ENCODE measurements at regions not wholly inside any gene's neighbourhood (a gene's known extent, or its start where the extent isn't known, plus 50 kb on each side); places are given as distances from the start of the nearest gene placed in this dataset.

GRCh38 chr2:12971581-12972365 is 255.0 kb downstream of the TRIB2 start:
- Histone ChIP-seq H3K4me1 (no peaks in the 10 kb centered on the region), H3K27ac (no peak overlapping the region), H3K27me3 (no peaks in the 10 kb centered on the region), H3K9me3 (no peaks in the 10 kb centered on the region), H3K36me3 (no peaks in the 10 kb centered on the region), H3K4me3 (no peak overlapping the region)
- in situ Hi-C loops (cut with MboI; ENCODE audit: low pct_ligation_motif_present in 1 of 4, low pct_unique_long_range_greater_than_20kb in 1 of 4, low sequenced_read_pairs in 3 of 4), result no loop called here
- TF ChIP-seq POLR2AphosphoS5 (IDR thresholded peaks at IDR 0.05) (no peak), EP300 (IDR thresholded peaks at IDR 0.05; ENCODE audit: low read depth) (no peak), CTCF (IDR thresholded peaks at IDR 0.05) (no peak)
- intact Hi-C loops (cut with DNase I; ENCODE audit: low total_unique reads), result no loop called here
- 69 to 75% methylated on average over 4 of the region's 4 CpGs for WGBS, 2 donors (ENCODE audit: low coverage in 1 of 2)
- no peak for DNase-seq

GRCh38 chr2:12978066-12978835 is 261.5 kb downstream of the TRIB2 start:
- TF ChIP-seq POLR2A (IDR thresholded peaks at IDR 0.05), result no peak
- TF ChIP-seq CTCF (IDR thresholded peaks at IDR 0.05), result no peak
- TF ChIP-seq EP300 (IDR thresholded peaks at IDR 0.05; ENCODE audit: low read depth), result no peak
- TF ChIP-seq POLR2AphosphoS5 (IDR thresholded peaks at IDR 0.05), result no peak
- 40 to 47% methylated on average over 4 of the region's 4 CpGs for WGBS, 2 donors (ENCODE audit: low coverage in 1 of 2)
- no peak overlapping the region for H3K4me3 ChIP-seq
- DNase-seq, result no peak
- in situ Hi-C loops (cut with MboI; ENCODE audit: low pct_ligation_motif_present in 1 of 4, low pct_unique_long_range_greater_than_20kb in 1 of 4, low sequenced_read_pairs in 3 of 4), result no loop called here
- no peak overlapping the region for H3K27ac ChIP-seq
- no peaks in the 10 kb centered on the region for H3K36me3 ChIP-seq
- H3K9me3 ChIP-seq, result no peaks in the 10 kb centered on the region
- no peaks in the 10 kb centered on the region for H3K4me1 ChIP-seq
- no peaks in the 10 kb centered on the region for H3K27me3 ChIP-seq
- intact Hi-C loops (cut with DNase I; ENCODE audit: low total_unique reads), result no loop called here

- H3K27ac ChIP-seq, result no peak overlapping the region
- intact Hi-C loops (cut with DNase I; ENCODE audit: low total_unique reads), result no loop called here
- no peaks in the 10 kb centered on the region for H3K9me3 ChIP-seq
- no peak overlapping the region for H3K4me3 ChIP-seq
- H3K36me3 ChIP-seq, result no peaks in the 10 kb centered on the region
- 33 to 73% methylated on average over 1 to 3 of the region's 3 CpGs for WGBS, 2 donors (ENCODE audit: low coverage in 1 of 2)
- no peaks in the 10 kb centered on the region for H3K27me3 ChIP-seq
- no peak for DNase-seq
- TF ChIP-seq EP300 (IDR thresholded peaks at IDR 0.05; ENCODE audit: low read depth), result no peak
- no peak for TF ChIP-seq POLR2A (IDR thresholded peaks at IDR 0.05)
- no peak for TF ChIP-seq POLR2AphosphoS5 (IDR thresholded peaks at IDR 0.05)
- TF ChIP-seq CTCF (IDR thresholded peaks at IDR 0.05), result no peak
- in situ Hi-C loops (cut with MboI; ENCODE audit: low pct_ligation_motif_present in 1 of 4, low pct_unique_long_range_greater_than_20kb in 1 of 4, low sequenced_read_pairs in 3 of 4), result no loop called here
- no peaks in the 10 kb centered on the region for H3K4me1 ChIP-seq
Measured at GRCh38 chr2:12979066-12979465, 262.3 kb downstream of the TRIB2 start.

GRCh38 chr2:12980817-12981216 is 264.1 kb downstream of the TRIB2 start:
- intact Hi-C loops (cut with DNase I; ENCODE audit: low total_unique reads), result no loop called here
- TF ChIP-seq POLR2AphosphoS5 (IDR thresholded peaks at IDR 0.05) (no peak), CTCF (IDR thresholded peaks at IDR 0.05) (no peak), EP300 (IDR thresholded peaks at IDR 0.05; ENCODE audit: low read depth) (no peak), POLR2A (IDR thresholded peaks at IDR 0.05) (no peak)
- 52 to 74% methylated on average over 3 to 4 of the region's 4 CpGs for WGBS, 2 donors (ENCODE audit: low coverage in 1 of 2)

More at GRCh38 chr2:12980817-12981216, 264.1 kb downstream of the TRIB2 start:
- no peak overlapping the region for H3K4me3 ChIP-seq
- no peaks in the 10 kb centered on the region for H3K9me3 ChIP-seq
- no peaks in the 10 kb centered on the region for H3K27me3 ChIP-seq
- no peaks in the 10 kb centered on the region for H3K36me3 ChIP-seq
- no peak for DNase-seq
- no peaks in the 10 kb centered on the region for H3K4me1 ChIP-seq
- H3K27ac ChIP-seq, result no peak overlapping the region
- in situ Hi-C loops (cut with MboI; ENCODE audit: low pct_ligation_motif_present in 1 of 4, low pct_unique_long_range_greater_than_20kb in 1 of 4, low sequenced_read_pairs in 3 of 4), result no loop called here
